Ammon's horn (tissue), 1 donor: ENCODE measurements at regions not wholly inside any gene's neighbourhood (a gene's known extent, or its start where the extent isn't known, plus 50 kb on each side); places are given as distances from the start of the nearest gene placed in this dataset.

Source experiments
- DNase-seq: peaks from one replicate; pipeline ENCODE4 v3.0.0-alpha.2; 2016; ENCODE audit warnings: low spot score

DNA sequence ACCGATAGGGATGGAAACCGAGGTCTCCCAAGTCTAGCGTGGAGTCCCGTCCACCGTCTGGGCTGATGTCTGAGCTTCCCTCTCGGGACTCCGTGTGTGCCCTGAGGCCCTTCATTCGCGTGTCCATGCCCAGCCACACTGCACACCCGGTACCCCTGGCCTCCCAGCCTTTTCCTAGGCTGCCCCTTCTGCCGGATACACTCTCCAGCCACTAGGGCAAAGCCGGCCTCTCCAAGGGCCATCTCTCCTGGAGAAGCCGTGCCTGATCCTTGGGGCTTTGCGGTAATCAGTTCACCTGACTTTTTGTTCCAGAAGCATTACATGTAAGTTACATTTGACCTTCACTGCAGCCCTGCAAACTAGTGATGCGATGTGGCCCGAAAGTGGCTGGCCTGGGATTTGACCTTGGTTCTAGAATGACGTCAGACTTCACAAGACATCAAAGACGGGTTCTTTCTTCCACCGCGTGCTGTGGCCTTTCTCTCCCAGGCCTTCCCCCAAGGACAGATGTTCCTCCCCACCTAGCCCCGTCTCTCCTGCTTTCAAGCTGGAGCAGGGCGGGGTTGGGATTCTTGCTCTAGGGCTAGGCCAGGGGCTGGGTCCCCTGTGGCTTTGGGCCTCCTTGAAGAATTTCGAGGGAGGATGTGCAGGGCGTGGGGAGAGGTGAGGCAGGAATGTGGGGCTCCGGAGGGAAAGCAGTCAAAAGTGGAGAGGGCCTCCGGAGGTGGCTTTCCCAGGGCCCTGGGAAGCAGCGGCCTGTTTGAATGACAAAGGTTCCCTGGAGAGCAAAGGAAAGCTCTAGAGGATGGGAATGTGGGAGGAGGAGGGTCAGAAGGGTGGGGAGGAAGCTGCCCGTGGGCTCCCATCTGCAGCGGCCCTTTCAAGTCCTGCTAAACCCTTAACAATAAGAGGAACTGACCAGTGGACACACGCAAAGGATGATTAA lies 49.7 kb upstream of the SLC2A1 start:
- no peak for DNase-seq
